Activated CD8-positive, alpha-beta memory T cell treated with anti-CD3 and anti-CD28 coated beads for 4 hours (primary cell): ENCODE measurements at regions not wholly inside any gene's neighbourhood (a gene's known extent, or its start where the extent isn't known, plus 50 kb on each side); places are given as distances from the start of the nearest gene placed in this dataset.
"Not testable (repeated sequence)": the region's sequence is repeated elsewhere in the genome, so short reads cannot be mapped to it uniquely, and the experiment has no call there.

Experiments
- DNase-seq, 2 donors: peaks; one replicate each; pipeline ENCODE4 v3.0.0-alpha.2; 2020; ENCODE audit warnings: low read depth in 2 of 2

DNA sequence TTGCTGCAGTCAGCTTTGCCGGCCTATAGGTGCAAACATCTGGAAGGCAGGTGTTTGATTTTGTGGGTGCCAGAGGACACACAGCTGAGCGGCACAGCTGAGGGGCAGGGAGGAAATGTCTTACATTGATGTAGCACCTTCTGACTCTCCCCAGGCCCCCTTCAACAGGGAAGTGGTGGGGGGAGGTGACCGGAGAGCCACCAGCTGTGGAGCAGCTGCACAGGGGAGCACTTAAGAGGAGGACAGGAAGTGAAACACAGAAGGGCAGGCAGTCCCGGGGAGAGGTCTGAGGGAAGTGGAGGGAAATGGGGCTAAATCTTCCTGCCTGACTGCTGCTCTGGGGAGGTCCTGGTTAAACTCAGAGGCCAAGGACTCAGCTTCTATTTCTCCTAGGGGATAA, 409.1 kb downstream of the TNS1 start:
- DNase-seq = no peak

DNA sequence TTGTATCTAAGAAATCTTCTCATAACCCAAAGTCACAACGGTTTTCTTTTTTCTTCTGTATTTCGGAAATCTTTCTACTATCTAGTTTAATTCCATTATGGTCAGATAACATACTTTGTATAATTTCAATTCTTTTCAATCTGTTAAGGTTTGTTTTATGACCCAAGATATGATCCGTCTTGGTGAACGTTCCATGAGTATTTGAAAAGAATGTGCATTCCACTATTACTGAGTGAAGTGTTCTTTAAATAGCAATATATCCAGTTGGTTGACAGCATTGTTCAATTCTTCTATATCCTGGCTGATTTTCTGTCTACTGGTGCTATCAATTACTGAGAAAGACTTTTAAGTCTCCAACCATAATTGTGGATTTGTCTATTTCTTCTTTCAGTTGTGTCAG, 414.5 kb downstream of the TNS1 start:
- no peak for DNase-seq

DNA sequence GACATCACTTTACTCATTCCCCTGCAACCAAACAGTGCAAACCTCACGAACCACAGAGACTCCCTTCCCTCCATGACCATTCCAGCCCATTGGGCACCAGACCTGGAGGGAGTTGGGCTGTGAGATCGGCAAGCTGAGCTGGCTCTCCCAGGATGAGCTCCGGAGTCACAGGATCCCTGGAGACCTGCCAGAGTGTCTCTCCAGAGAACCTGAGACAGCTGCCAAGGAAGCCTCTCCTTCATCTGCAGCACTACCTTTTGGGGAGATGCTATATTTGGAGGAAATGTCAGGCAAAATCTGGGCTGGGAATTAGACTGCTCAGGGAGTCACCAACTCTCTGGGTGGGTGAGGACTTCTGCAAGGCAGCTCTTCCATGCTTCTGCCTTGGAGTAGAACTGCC, 417.4 kb downstream of the TNS1 start:
- DNase-seq = no peak

- DNase-seq = not testable (repeated sequence)
Measured at GRCh38 chr2:217580407-217580806, 422.4 kb downstream of the TNS1 start.

- DNase-seq = no peak
Measured at GRCh38 chr2:217573571-217573970, 429.2 kb downstream of the TNS1 start.

- DNase-seq = no peak
Measured at GRCh38 chr2:217570394-217570793, 432.4 kb downstream of the TNS1 start.

GRCh38 chr2:217568289-217568971, 434.4 kb downstream of the TNS1 start:
- DNase-seq = no peak

DNA sequence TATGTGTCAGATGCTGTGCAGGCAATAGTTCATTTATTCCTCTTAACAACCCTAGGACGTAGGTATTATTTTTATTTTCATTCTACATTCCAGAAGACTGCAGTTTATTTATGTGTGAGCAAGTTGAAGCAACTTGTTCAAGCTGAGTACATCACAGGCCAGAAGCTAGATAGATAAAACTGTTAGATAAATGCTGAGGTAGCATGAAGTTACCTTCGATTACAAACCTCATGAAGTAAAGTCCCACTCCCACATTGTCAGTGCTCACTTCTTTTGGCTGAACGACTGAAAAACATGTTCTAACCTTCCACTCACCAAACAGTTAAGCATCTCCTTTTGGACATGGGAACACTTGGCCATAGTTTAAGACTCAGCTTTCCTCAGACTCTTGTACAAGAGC, 439.2 kb downstream of the TNS1 start:
- DNase-seq = no peak

- DNase-seq = no peak
Measured at GRCh38 chr2:217562871-217563480, 439.8 kb downstream of the TNS1 start.

DNA sequence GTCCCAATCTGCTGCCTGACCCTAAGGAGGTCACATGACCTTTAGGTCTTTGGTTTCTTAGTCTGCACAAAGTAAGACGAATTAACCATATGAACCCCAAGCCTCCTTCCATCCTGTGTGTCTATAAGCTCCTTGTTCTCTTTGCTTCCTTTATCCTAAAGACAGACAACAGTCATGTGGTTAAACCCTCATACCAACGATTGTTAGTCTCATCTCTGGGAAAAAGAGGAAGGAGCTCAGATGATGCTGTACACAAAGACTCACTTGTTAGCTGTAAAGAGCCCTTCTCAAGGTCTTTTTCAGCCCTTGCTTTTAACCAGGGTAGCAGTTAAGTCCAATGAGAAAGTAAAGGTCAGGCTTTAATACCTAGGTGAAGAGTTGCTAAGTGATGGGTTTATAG, 443.7 kb downstream of the TNS1 start:
- no peak for DNase-seq

DNA sequence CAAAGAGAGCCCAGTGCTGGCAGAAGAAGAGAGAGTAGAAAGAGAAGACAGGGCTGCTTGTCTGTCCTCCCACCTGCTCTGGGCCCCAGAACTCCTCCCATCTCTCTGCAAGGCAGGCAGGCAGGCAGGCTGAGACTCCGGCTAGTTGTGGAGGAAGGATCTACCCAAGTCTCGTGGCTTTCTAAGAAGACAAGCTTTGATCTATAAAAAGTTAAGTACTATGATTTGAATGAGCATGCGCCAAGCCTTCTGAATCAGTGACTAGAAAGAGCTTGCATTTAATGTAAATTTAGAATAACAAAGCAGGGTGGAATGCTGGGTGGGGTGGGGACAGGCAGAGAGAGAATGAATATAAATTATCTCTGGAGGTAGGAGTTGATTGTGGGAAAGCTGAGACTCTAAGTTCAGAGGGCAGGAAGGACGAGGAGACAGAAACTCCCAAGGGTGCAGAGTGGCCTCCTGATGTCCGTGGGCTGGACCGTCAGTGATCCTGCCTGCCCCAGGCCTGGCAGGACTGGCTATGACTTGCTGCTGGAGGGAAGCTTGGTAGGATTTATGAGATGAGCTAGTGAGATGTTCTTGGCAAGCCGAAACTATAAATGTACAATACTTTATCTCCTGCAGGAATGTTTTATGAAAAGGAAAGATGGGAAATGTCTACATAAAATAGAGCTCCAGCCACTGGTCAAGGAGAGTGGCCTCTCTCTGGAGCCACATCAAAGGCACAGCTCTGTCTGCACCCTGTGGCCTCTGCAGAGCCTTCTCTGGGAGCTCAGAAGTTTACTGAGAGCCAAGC, 447.5 kb downstream of the TNS1 start:
- no peak for DNase-seq

GRCh38 chr2:217553679-217554078, 449.1 kb downstream of the TNS1 start:
- DNase-seq = no peak

- no peak for DNase-seq
Measured at GRCh38 chr2:217553202-217553601, 449.6 kb downstream of the TNS1 start.

DNA sequence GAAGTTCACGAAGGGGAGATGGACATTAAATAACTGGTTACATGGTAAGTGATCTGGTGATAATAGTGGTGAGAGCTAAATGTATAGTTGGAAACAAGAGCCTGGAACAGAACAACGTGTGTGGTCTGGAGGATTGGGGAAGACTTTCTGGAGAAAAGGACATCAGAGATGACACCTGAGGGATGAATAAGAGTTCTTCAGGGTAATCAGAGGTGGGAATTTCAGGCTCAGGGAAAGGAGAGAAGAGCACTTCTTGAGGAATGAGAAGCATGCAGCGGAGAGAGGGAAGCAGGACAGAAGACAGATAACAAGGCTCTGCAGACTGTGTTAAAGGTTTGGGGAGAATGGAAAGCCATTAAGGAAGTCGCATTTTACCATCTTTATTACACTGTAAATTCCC, 450.7 kb downstream of the TNS1 start:
- no peak for DNase-seq

- DNase-seq = no peak
Measured at GRCh38 chr2:217551252-217551899, 451.4 kb downstream of the TNS1 start.

DNA sequence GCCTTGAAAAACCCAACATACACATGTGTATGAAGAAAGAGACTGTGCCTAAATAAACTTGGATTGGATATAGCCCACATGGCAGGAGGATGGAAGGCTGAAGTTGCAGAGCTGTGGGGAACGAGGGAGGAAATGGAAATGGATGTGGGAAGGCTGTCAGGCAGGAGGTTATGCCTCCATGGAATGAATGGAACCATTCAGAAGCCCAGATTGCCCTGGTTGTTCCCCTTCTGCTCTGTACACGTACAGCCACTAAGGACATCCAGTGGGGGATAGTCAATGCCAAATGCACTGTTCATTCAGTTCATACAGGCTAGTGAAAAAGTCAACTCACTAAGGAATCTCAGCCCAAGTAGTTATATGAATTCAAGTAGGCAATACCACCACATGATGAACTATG, 463.7 kb downstream of the TNS1 start:
- DNase-seq = no peak

DNA sequence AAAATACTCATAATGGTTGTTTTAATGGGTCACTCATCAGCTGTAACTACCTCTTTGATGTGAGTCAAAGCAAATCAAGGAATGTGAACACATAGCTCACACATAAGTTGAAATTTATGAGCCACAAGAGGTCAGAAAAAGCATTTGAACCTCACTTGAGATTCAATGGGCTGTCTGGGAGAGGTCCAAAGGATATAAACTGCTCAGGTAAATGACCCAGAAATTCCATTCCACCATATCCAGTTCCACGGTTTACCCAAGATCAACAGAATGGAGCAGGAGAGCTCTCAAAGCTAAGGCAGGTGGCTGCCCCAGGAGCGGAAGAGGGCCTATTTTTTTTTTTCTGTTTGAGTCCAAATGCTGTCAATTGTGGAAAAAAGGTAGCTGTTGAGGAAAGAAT, 464.1 kb downstream of the TNS1 start:
- no peak for DNase-seq

DNA sequence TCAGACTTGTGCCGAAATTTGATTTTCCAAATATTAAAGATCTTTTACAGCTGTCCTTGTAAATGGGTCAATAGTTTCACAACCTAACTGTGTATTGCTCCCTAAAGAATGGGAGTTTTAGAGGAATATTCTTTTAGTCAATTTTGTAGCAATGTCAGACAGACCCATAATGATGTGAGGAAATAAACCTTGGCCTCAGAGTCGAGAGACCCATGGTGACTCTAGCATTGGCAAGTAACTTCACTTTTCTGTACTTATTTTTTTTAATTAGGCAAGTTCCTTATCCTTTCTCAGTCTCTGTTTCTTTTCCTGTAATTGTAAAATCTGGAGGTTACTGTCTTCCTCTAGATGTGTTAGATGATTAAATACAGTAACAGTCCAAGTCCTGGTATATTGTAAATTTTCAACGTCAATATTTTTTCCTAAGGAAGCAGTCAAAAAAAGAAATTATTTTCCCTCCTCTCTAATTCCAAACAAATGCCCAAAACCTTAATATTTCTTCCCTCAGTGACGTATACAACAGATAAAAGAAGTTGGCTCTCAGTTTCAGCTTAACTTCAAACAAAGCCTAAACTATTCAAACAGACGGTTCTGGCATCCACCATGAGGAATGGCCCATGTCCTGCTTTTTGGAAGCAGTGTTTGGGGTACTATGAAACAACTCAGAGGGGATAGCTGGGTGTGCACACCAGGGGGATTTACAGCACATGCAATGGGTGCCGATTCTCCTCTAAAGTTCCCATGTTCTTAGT, 466.7 kb downstream of the TNS1 start:
- no peak for DNase-seq

GRCh38 chr2:217530392-217531090, 472.3 kb downstream of the TNS1 start:
- no peak for DNase-seq

DNA sequence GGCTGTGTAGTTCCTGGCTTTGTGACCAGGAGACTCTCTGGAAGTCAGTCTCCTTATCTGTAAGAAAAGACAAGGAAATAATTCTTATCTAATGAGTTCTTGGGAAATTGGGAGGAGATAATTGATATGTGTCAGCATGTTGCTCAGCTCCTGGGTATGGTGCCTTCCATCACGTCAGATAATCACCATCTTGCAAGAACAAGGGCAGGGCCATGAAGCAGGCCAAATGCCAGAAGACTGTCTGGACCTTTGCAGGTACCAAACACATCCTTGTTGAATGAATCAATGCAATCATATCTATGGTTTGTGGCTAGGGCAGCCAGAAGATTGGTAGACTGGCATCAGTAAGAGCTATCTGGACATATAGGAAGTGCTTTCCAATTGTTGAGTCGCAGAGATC, 473.5 kb downstream of the TNS1 start:
- no peak for DNase-seq

DNA sequence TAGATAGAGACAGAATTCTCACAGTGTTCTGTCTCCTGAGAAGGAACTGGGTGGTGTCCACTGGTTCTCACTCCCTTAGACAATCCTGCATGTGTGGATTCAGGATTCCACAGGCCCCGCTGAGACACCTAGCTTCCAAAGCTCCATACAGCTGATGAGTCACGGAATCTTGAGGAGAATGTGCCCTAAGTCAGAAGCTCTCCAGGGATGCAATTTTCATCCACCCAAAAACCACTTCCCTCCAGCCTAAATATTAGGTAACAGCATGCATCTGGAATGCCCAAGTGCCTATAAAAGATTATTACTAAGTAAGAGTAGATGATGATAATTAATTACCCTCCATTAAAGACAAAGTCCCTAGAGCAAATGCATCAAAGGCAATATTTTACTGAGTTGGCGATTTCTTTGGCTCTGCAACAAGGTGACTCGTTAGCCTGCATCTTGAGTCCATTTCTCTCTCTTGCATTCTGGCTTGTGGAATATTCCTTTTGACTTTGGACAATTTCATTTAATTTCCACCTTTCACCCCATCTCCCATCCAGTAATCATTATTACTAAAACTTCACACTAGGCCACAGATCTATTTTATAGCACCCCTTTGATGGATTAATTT, 475.1 kb downstream of the TNS1 start:
- DNase-seq = no peak
